ENCODE measurements at regions not wholly inside any gene's neighbourhood (a gene's known extent, or its start where the extent isn't known, plus 50 kb on each side); places are given as distances from the start of the nearest gene placed in this dataset.

DNA sequence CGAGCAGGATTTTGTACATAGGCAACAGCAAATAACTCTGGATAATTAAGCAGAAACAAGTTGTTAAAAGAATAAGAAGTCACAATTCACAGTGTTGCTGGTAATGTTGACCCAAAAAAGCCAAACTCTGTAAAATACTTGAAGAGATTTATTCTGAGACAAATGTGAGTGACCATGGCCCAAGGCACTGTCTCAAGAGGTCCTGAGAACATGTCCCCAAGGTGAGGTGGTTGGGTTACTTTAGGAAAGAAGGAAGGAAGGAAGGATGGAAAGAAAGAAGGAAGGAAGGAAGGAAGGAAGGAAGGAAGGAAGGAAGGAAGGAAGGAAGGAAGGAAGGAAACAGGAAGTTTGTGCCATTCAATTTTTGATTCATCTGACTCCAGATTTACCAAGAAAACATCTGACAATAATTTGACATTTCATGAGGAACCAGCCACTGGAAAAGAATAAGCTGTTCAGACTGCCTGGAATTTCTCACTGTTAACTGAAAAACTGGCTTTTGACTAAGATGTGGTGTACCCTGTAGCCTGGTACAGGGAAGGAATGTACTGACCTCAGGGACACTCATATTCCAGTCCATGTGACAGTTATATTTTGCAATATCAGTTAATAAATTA is 295.9 kb upstream of the TNC start:
- peaks cover 40% of the 10 kb centered on the region for H3K4me1 Mint-ChIP-seq
- TF ChIP-seq, protein P1, sequence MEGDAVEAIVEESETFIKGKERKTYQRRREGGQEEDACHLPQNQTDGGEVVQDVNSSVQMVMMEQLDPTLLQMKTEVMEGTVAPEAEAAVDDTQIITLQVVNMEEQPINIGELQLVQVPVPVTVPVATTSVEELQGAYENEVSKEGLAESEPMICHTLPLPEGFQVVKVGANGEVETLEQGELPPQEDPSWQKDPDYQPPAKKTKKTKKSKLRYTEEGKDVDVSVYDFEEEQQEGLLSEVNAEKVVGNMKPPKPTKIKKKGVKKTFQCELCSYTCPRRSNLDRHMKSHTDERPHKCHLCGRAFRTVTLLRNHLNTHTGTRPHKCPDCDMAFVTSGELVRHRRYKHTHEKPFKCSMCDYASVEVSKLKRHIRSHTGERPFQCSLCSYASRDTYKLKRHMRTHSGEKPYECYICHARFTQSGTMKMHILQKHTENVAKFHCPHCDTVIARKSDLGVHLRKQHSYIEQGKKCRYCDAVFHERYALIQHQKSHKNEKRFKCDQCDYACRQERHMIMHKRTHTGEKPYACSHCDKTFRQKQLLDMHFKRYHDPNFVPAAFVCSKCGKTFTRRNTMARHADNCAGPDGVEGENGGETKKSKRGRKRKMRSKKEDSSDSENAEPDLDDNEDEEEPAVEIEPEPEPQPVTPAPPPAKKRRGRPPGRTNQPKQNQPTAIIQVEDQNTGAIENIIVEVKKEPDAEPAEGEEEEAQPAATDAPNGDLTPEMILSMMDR (conservative IDR thresholded peaks at IDR 0.05): no peak
- no peaks in the 10 kb centered on the region for H3K27me3 ChIP-seq (ENCODE audit: control insufficient read depth, insufficient read depth, low read length, poor library complexity, severe bottlenecking)
- no peak overlapping the region for H3K27ac ChIP-seq (ENCODE audit: low read depth, low read length)
- peaks cover 9% of the 10 kb centered on the region for H3K4me1 ChIP-seq (ENCODE audit: control insufficient read depth, insufficient read depth, low read length)
- H3K27me3 Mint-ChIP-seq (ENCODE audit: insufficient read depth): no peaks in the 10 kb centered on the region
- H3K36me3 ChIP-seq (ENCODE audit: control insufficient read depth, insufficient read depth, low read length): no peaks in the 10 kb centered on the region
- H3K27ac Mint-ChIP-seq: no peak overlapping the region
- 86 to 94% methylated on average over 1 of the region's 1 CpG for WGBS, 2 experiments (ENCODE audit: insufficient coverage in 1 of 2, insufficient read length in 1 of 2)
- no peak for DNase-seq
- peaks cover 10% of the 10 kb centered on the region for H3K36me3 Mint-ChIP-seq (ENCODE audit: low read depth)
- no peak overlapping the region for H3K4me3 Mint-ChIP-seq
- H3K9me3 Mint-ChIP-seq: peaks cover 17% of the 10 kb centered on the region
- H3K9me3 ChIP-seq (ENCODE audit: control insufficient read depth, low read length): peaks cover 25% of the 10 kb centered on the region
- no peak overlapping the region for H3K9ac ChIP-seq (ENCODE audit: extremely low read depth, low read length, poor library complexity, severe bottlenecking)
- no peak overlapping the region for H3K4me3 ChIP-seq (ENCODE audit: low read length)

DNA sequence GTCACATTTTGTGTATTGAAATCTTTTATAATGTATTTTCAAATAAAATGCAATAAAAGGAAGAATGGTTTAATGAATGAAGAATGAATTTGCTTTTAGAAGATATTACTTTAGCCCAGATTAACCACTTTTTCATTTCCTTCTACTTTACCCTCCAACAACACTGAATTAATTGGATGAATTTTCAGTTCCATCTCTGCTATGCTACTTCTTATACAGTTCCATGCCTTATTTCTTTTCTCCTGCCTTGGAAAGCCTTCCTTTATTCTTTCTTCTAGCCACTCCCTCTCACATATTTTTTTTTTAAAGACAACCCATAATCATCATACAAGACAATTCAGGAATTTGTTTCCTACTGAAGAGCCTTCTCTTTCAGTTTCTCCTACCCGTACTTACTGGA is 296.6 kb upstream of the TNC start:
- Histone ChIP-seq H3K36me3 (ENCODE audit: control insufficient read depth, insufficient read depth, low read length) (no peaks in the 10 kb centered on the region), H3K4me3 (ENCODE audit: low read length) (no peak overlapping the region), H3K4me1 (ENCODE audit: control insufficient read depth, insufficient read depth, low read length) (peaks cover 9% of the 10 kb centered on the region), H3K27me3 (ENCODE audit: control insufficient read depth, insufficient read depth, low read length, poor library complexity, severe bottlenecking) (no peaks in the 10 kb centered on the region), H3K9me3 (ENCODE audit: control insufficient read depth, low read length) (peaks cover 21% of the 10 kb centered on the region), H3K27ac (ENCODE audit: low read depth, low read length) (no peak overlapping the region), H3K9ac (ENCODE audit: extremely low read depth, low read length, poor library complexity, severe bottlenecking) (no peak overlapping the region)
- WGBS, 2 experiments (ENCODE audit: insufficient coverage in 1 of 2, insufficient read length in 1 of 2): 75 to 90% methylated on average over 1 of the region's 1 CpG
- TF ChIP-seq, protein P1 (conservative IDR thresholded peaks at IDR 0.05): no peak
- Mint-ChIP-seq H3K4me1 (peaks cover 40% of the 10 kb centered on the region), H3K27ac (no peak overlapping the region), H3K4me3 (no peak overlapping the region), H3K27me3 (ENCODE audit: insufficient read depth) (no peaks in the 10 kb centered on the region), H3K9me3 (peaks cover 15% of the 10 kb centered on the region), H3K36me3 (ENCODE audit: low read depth) (peaks cover 7% of the 10 kb centered on the region)
- no peak for DNase-seq

DNA sequence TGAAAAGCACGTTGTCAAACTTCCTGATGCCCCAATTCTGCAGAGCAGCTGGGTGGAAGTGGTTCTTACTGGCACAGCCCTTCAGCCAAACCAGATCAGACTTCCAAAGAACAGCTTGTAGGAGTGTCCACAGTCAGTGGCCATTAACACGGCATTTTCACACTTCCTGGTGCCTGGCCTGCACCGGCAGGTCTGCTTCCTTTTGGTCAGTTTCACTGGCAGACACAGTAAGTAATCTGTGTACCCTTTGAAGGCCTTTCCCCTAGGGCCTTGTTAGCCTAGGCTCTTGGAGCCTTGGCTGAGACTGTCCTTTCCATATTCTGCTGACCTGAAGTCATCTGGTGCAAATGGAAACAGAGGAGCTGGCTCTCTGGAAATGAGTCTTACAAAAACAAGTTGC is 297.5 kb upstream of the TNC start:
- peaks cover 37% of the 10 kb centered on the region for H3K4me1 Mint-ChIP-seq
- TF ChIP-seq, protein P1 (conservative IDR thresholded peaks at IDR 0.05): no peak
- no peak overlapping the region for H3K4me3 Mint-ChIP-seq
- H3K27ac ChIP-seq (ENCODE audit: low read depth, low read length): no peak overlapping the region
- peaks cover 14% of the 10 kb centered on the region for H3K9me3 Mint-ChIP-seq
- 86 to 95% methylated on average over 3 of the region's 3 CpGs for WGBS, 2 experiments (ENCODE audit: insufficient coverage in 1 of 2, insufficient read length in 1 of 2)
- H3K27ac Mint-ChIP-seq: no peak overlapping the region
- H3K4me3 ChIP-seq (ENCODE audit: low read length): no peak overlapping the region
- DNase-seq: peak; percentile 58
- H3K27me3 Mint-ChIP-seq (ENCODE audit: insufficient read depth): no peaks in the 10 kb centered on the region
- H3K36me3 Mint-ChIP-seq (ENCODE audit: low read depth): peaks cover 5% of the 10 kb centered on the region
- no peaks in the 10 kb centered on the region for H3K27me3 ChIP-seq (ENCODE audit: control insufficient read depth, insufficient read depth, low read length, poor library complexity, severe bottlenecking)
- H3K9ac ChIP-seq (ENCODE audit: extremely low read depth, low read length, poor library complexity, severe bottlenecking): no peak overlapping the region
- peaks cover 15% of the 10 kb centered on the region for H3K9me3 ChIP-seq (ENCODE audit: control insufficient read depth, low read length)
- no peaks in the 10 kb centered on the region for H3K36me3 ChIP-seq (ENCODE audit: control insufficient read depth, insufficient read depth, low read length)
- H3K4me1 ChIP-seq (ENCODE audit: control insufficient read depth, insufficient read depth, low read length): peaks cover 9% of the 10 kb centered on the region

Data from endodermal cell (in vitro differentiated cells).